SK-N-SH treated with all-trans-retinoic acid at 6 μM for 48 hours (cell line): ENCODE measurements at regions not wholly inside any gene's neighbourhood (a gene's known extent, or its start where the extent isn't known, plus 50 kb on each side); places are given as distances from the start of the nearest gene placed in this dataset.

ENCODE experiments used
- ESRRG ChIP-seq: fragments of 250-450 bp; sonication (Bioruptor Pico); IDR thresholded peaks from 2 replicates; pipeline ENCODE4 v1.6.1; 2021; ENCODE audit warnings: mild to moderate bottlenecking
- OSR1 ChIP-seq: fragments of 250-450 bp; sonication (Bioruptor Pico); IDR thresholded peaks from 2 replicates; pipeline ENCODE4 v1.8.0; 2022; ENCODE audit warnings: moderate library complexity, mild to moderate bottlenecking, inconsistent platforms
- TCF4 ChIP-seq: fragments of 250-450 bp; sonication (Bioruptor Pico); IDR thresholded peaks from 2 replicates; pipeline ENCODE4 v1.8.0; 2021; ENCODE audit warnings: mild to moderate bottlenecking, moderate library complexity, borderline replicate concordance
- ZC3H10 ChIP-seq: fragments of 250-450 bp; sonication (Bioruptor Pico); IDR thresholded peaks from 2 replicates; pipeline ENCODE4 v1.5.1; 2021; ENCODE audit warnings: mild to moderate bottlenecking, moderate library complexity

DNA sequence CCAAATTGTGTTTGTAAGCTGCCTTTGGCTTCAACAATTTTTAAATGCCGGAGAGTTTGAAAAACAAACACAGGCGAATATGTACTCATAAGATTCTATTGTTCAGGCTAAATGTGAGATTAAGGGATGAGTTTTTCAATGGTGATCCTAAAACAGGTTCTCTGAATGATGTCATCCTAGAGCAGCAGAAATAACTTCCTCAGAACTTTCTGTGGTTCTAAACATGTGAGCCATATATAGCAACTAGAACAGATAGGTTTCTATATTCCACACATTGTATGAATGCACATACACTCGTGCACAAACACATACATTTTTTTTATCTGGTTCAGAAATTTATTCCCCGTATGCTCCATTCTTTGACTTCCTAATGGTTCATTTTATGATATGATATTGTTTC is 1352.2 kb downstream of the CDH8 start:
- TF ChIP-seq ESRRG (CRISPR knock-in tag) = no peak
- TF ChIP-seq OSR1 (CRISPR knock-in tag) = no peak
- no peak for TF ChIP-seq ZC3H10
- TF ChIP-seq TCF4 (CRISPR knock-in tag) = no peak
